Astrocyte of the spinal cord (primary cell): ENCODE measurements at regions not wholly inside any gene's neighbourhood (a gene's known extent, or its start where the extent isn't known, plus 50 kb on each side); places are given as distances from the start of the nearest gene placed in this dataset.

Experiments
- DNase-seq: peaks from one replicate; pipeline ENCODE4 v3.0.0; 2011; ENCODE audit warnings: low read depth, low spot score
- H3K4me3 ChIP-seq: 2 replicates; pipeline ENCODE4 v1.5.1; 2011; ENCODE audit warnings: low read depth, mild to moderate bottlenecking, low read length, moderate library complexity
- CTCF ChIP-seq: IDR thresholded peaks from 2 replicates; pipeline ENCODE4 v1.5.1; 2012; ENCODE audit warnings: low read depth, mild to moderate bottlenecking, low read length, inconsistent platforms
- in situ Hi-C: cut with HindIII; loops from 2 replicates; pipeline ENCODE4 v1.10.0; 2017; ENCODE audit warnings: low sequenced_read_pairs

DNA sequence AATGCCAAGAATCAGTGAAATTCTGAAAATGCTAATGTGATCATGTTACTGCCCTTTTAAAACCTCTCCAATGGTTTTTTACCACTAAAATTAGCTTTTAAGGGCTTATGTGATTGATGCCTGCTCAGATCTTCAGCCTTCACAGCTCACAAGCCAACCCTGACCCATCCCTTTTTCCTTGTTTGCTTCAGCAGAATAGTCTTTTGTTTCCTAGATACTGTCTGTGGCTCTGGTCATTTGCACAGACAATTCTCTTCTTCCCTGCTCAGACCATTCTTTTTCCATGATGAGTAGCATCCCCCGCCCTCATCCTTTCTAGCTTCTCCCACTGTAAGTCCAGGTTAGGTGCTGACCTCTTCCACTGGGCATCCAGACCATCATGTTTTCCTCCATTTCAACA, 164.9 kb upstream of the NT5C1B start:
- DNase-seq, result no peak
- no peak for TF ChIP-seq CTCF

GRCh38 chr2:18753722-18754121, 164.4 kb upstream of the NT5C1B start:
- no peak for DNase-seq
- H3K4me3 ChIP-seq, result no peak overlapping the region
- no peak for TF ChIP-seq CTCF
- in situ Hi-C loops, result no loop called here

More for the DNA sequence above, 164.9 kb upstream of the NT5C1B start:
- no peak overlapping the region for H3K4me3 ChIP-seq
- in situ Hi-C loops, result no loop called here

DNA sequence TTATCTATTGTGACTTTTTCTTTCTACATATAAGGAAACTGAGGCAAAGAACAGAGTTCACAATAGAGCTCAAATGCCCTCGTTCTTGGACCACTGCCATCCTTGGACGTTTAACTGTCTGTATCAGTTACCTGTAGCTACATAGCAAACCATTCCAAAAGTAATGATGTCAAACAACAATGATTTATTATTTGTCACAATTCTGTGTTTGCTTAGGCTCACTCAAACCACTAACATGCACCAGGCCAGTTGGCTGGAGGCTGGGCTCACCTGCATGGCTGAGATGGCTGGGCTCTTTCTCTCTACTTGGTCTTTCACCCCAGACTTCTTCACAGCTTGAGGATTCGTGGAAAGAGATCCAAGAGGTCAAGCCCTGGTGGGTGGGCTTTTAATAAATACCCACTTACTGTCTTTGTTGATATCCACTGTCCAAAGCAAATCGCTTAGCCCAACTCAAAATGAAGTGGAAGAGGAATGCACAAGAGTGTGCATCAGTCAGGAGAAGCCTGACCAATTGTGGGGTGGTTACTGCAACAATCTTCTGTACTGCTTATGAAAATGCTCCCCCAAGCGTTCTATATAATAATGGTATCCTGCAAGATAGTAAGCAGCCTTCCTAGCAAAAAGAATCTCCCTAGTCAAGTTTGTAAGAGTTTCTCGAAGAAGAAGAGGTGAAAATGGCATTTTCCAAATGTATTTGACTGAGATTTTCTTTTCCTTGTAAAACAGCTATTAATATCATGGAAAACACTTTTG, 163.5 kb upstream of the NT5C1B start:
- TF ChIP-seq CTCF, result no peak
- no peak for DNase-seq
- H3K4me3 ChIP-seq, result no peak overlapping the region
- in situ Hi-C loops, result no loop called here

- peak; percentile 64 for DNase-seq
- no peak overlapping the region for H3K4me3 ChIP-seq
- in situ Hi-C loops, result no loop called here
- TF ChIP-seq CTCF, result no peak
Observed at GRCh38 chr2:18752022-18752493, 162.7 kb upstream of the NT5C1B start.

- DNase-seq, result no peak
Observed at GRCh38 chr2:18750672-18751554, 161.5 kb upstream of the NT5C1B start.

More at GRCh38 chr2:18750672-18751554, 161.5 kb upstream of the NT5C1B start:
- no peak overlapping the region for H3K4me3 ChIP-seq
- in situ Hi-C loops, result no loop called here
- no peak for TF ChIP-seq CTCF
